Right lobe of liver (tissue), 6 donors: ENCODE measurements at regions not wholly inside any gene's neighbourhood (a gene's known extent, or its start where the extent isn't known, plus 50 kb on each side); places are given as distances from the start of the nearest gene placed in this dataset.

Experiments
- ATAC-seq, 4 donors: fragments of 200-7000 bp; cut with Tn5 transposase; one replicate each; pipeline ENCODE4 v1.9.1; 2020; ENCODE audit warnings: mild to moderate bottlenecking in 4 of 4, moderate library complexity in 4 of 4
- DNase-seq, 3 donors: peaks; one replicate each; pipeline ENCODE4 v3.0.0-alpha.2; 2020
- H3K27ac ChIP-seq, 3 donors: fragments of 200-600 bp; one replicate each; pipeline ENCODE4 v1.8.0; 2022
- H3K27me3 ChIP-seq, 2 donors: fragments of 200-600 bp; one replicate each; pipeline ENCODE4 v1.8.0; 2022
- H3K36me3 ChIP-seq, 4 donors: fragments of 200-600 bp; sonication (generic) in 1 of 4; one replicate each; pipeline versions ENCODE4 v1.5.1 to v1.8.0; 2017 to 2022; ENCODE audit warnings: control low read depth in 1 of 4
- H3K4me1 ChIP-seq, 4 donors: fragments of 200-600 bp; sonication (generic) in 1 of 4; one replicate each; pipeline versions ENCODE4 v1.5.1 to v1.8.0; 2017 to 2022; ENCODE audit warnings: control low read depth in 1 of 4
- H3K4me3 ChIP-seq, 3 donors: fragments of 200-600 bp; one replicate each; pipeline ENCODE4 v1.8.0; 2022
- H3K9me3 ChIP-seq, 4 donors: fragments of 200-600 bp; sonication (generic) in 1 of 4; one replicate each; pipeline versions ENCODE4 v1.5.1 to v1.8.0; 2017 to 2022; ENCODE audit warnings: control low read depth in 1 of 4
- CTCF ChIP-seq, 4 donors: fragments of 200-600 bp in 3 of 4; fragments of 450-650 bp in 1 of 4; IDR thresholded peaks; one replicate each; pipeline versions ENCODE4 v1.5.1 to v1.8.0; 2016 to 2022; ENCODE audit warnings: antibody characterized with exemption in 4 of 4, mild to moderate bottlenecking in 2 of 4
- POLR2A ChIP-seq: fragments of 450-650 bp; IDR thresholded peaks from one replicate; pipeline ENCODE4 v1.6.1; 2017; ENCODE audit warnings: antibody characterized with exemption, mild to moderate bottlenecking
- WGBS: methylation state at CpG from one replicate; pipeline ENCODE4 v1.1.6; 2018; ENCODE audit warnings: low coverage, low lambda C conversion rate; ENCODE audit not compliant: insufficient coverage; ENCODE audit errors: missing lambda C conversion rate; 5-methylcytosine and 5-hydroxymethylcytosine counted together
- intact Hi-C, 2 donors: fragments of 100-400 bp; cut with DNase I; formaldehyde crosslinking; loops; one replicate each; pipeline versions ENCODE4 v1.11.2 to v1.14.1; 2022
- donor health status: DM: no; HTN: yes; CAD: no.
- donor health status: DM: no; HTN: no; CAD: no.
- donor health status: DM: no; HTN: no; CAD: no.
- donor health status: DM: no; HTN: yes; CAD: no.
- donor health status: DM: no; HTN: yes; CAD: no.

- TF ChIP-seq CTCF (IDR thresholded peaks at IDR 0.05) (no peak), POLR2A (no peak)
- Histone ChIP-seq H3K4me1 (no peaks in the 10 kb centered on the region), H3K9me3 (no peaks in the 10 kb centered on the region), H3K27me3 (no peaks in the 10 kb centered on the region), H3K36me3 (no peaks in the 10 kb centered on the region), H3K4me3 (no peak overlapping the region), H3K27ac (no peak overlapping the region)
- ATAC-seq (no peak), DNase-seq (no peak)
- intact Hi-C loops, result no loop called here
- 41% methylated on average over 3 of the region's 3 CpGs for WGBS
These were observed 820.8 kb downstream of the TDRD15 start for GRCh38 chr2:21944536-21944935.

GRCh38 chr2:21945658-21946057 lies 821.9 kb downstream of the TDRD15 start:
- DNase-seq, result no peak
- intact Hi-C loops, result no loop called here
- Histone ChIP-seq H3K9me3 (no peaks in the 10 kb centered on the region), H3K4me3 (no peak overlapping the region), H3K27me3 (no peaks in the 10 kb centered on the region), H3K4me1 (no peaks in the 10 kb centered on the region), H3K36me3 (no peaks in the 10 kb centered on the region), H3K27ac (no peak overlapping the region)
- TF ChIP-seq CTCF (IDR thresholded peaks at IDR 0.05) (no peak), POLR2A (no peak)
- 38% methylated on average over 3 of the region's 3 CpGs for WGBS
- no peak for ATAC-seq

GRCh38 chr2:21947046-21947445 lies 823.3 kb downstream of the TDRD15 start:
- Histone ChIP-seq H3K27ac (no peak overlapping the region), H3K27me3 (no peaks in the 10 kb centered on the region), H3K9me3 (no peaks in the 10 kb centered on the region), H3K4me3 (no peak overlapping the region), H3K4me1 (no peaks in the 10 kb centered on the region), H3K36me3 (no peaks in the 10 kb centered on the region)
- intact Hi-C loops, result no loop called here
- WGBS, result 68% methylated on average over 6 of the region's 6 CpGs
- TF ChIP-seq POLR2A (no peak), CTCF (IDR thresholded peaks at IDR 0.05) (no peak)
- ATAC-seq (no peak), DNase-seq (no peak)

GRCh38 chr2:21966139-21966538 lies 842.4 kb downstream of the TDRD15 start:
- no peaks in the 10 kb centered on the region for H3K27me3 ChIP-seq
- TF ChIP-seq POLR2A (no peak), CTCF (IDR thresholded peaks at IDR 0.05) (no peak)
- no peak for ATAC-seq

GRCh38 chr2:21970971-21971370 lies 847.2 kb downstream of the TDRD15 start:
- no peaks in the 10 kb centered on the region for H3K27me3 ChIP-seq
- no peak overlapping the region for H3K4me3 ChIP-seq
- no peaks in the 10 kb centered on the region for H3K4me1 ChIP-seq
- intact Hi-C loops, result no loop called here
- no peaks in the 10 kb centered on the region for H3K9me3 ChIP-seq
- 43% methylated on average over 2 of the region's 2 CpGs for WGBS
- DNase-seq (no peak), ATAC-seq (no peak)
- no peaks in the 10 kb centered on the region for H3K36me3 ChIP-seq
- TF ChIP-seq CTCF (IDR thresholded peaks at IDR 0.05), result no peak
- TF ChIP-seq POLR2A, result no peak
- H3K27ac ChIP-seq, result no peak overlapping the region

More at GRCh38 chr2:21966139-21966538, 842.4 kb downstream of the TDRD15 start:
- Histone ChIP-seq H3K4me3 (no peak overlapping the region), H3K36me3 (no peaks in the 10 kb centered on the region), H3K27ac (no peak overlapping the region), H3K4me1 (no peaks in the 10 kb centered on the region), H3K9me3 (no peaks in the 10 kb centered on the region)
- 47% methylated on average over 5 of the region's 5 CpGs for WGBS
- no peak for DNase-seq
- intact Hi-C loops, result no loop called here
